ENCODE measurements at regions not wholly inside any gene's neighbourhood (a gene's known extent, or its start where the extent isn't known, plus 50 kb on each side); places are given as distances from the start of the nearest gene placed in this dataset.

GRCh38 chr5:27377626-27378025 is 339.2 kb upstream of the CDH9 start:
- no peak overlapping the region for H3K4me3 ChIP-seq (ENCODE audit: control insufficient read depth, low read depth, low read length)
- TF ChIP-seq, protein P1, sequence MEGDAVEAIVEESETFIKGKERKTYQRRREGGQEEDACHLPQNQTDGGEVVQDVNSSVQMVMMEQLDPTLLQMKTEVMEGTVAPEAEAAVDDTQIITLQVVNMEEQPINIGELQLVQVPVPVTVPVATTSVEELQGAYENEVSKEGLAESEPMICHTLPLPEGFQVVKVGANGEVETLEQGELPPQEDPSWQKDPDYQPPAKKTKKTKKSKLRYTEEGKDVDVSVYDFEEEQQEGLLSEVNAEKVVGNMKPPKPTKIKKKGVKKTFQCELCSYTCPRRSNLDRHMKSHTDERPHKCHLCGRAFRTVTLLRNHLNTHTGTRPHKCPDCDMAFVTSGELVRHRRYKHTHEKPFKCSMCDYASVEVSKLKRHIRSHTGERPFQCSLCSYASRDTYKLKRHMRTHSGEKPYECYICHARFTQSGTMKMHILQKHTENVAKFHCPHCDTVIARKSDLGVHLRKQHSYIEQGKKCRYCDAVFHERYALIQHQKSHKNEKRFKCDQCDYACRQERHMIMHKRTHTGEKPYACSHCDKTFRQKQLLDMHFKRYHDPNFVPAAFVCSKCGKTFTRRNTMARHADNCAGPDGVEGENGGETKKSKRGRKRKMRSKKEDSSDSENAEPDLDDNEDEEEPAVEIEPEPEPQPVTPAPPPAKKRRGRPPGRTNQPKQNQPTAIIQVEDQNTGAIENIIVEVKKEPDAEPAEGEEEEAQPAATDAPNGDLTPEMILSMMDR (IDR thresholded peaks at IDR 0.05; ENCODE audit: control insufficient read depth, insufficient read depth, low read depth, low read length, missing control alignments) = no peak
- DNase-seq (ENCODE audit: low read depth) = no peak

DNA sequence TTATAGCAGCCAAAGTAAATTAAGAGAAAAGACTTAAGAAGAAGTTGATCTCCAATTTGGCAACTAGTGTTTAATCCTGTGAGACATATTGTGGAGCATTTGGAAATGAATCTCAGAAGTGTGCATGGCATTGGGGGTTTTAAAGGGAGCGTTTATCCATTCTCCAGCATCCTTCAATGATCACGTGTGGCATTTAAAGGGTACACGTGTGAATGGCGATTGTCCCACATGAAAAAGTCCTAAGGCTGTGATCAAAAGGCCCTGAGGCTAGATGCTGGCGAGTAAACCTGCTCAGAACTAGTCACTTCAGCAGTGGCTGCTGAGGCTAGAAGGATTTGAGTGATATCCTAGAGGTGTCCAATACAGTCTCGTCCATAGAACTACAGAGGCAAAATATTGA is 315.6 kb upstream of the CDH9 start:
- no peak for DNase-seq (ENCODE audit: low read depth)
- TF ChIP-seq, protein P1 (IDR thresholded peaks at IDR 0.05; ENCODE audit: control insufficient read depth, insufficient read depth, low read depth, low read length, missing control alignments) = no peak

GRCh38 chr5:27353540-27353939 is 315.2 kb upstream of the CDH9 start:
- TF ChIP-seq, protein P1 (IDR thresholded peaks at IDR 0.05; ENCODE audit: control insufficient read depth, insufficient read depth, low read depth, low read length, missing control alignments) = no peak
- DNase-seq (ENCODE audit: low read depth) = no peak
- H3K4me3 ChIP-seq (ENCODE audit: control insufficient read depth, low read depth, low read length) = no peak overlapping the region

More for the DNA sequence above, 315.6 kb upstream of the CDH9 start:
- no peak overlapping the region for H3K4me3 ChIP-seq (ENCODE audit: control insufficient read depth, low read depth, low read length)

GRCh38 chr5:27341342-27341741 is 303.0 kb upstream of the CDH9 start:
- H3K4me3 ChIP-seq (ENCODE audit: control insufficient read depth, low read depth, low read length) = no peak overlapping the region
- no peak for DNase-seq (ENCODE audit: low read depth)
- TF ChIP-seq, protein P1 (IDR thresholded peaks at IDR 0.05; ENCODE audit: control insufficient read depth, insufficient read depth, low read depth, low read length, missing control alignments) = no peak

- TF ChIP-seq, protein P1 (IDR thresholded peaks at IDR 0.05; ENCODE audit: control insufficient read depth, insufficient read depth, low read depth, low read length, missing control alignments) = no peak
- H3K4me3 ChIP-seq (ENCODE audit: control insufficient read depth, low read depth, low read length) = no peak overlapping the region
- DNase-seq (ENCODE audit: low read depth) = no peak
These were observed 298.4 kb upstream of the CDH9 start for GRCh38 chr5:27336817-27337216.

DNA sequence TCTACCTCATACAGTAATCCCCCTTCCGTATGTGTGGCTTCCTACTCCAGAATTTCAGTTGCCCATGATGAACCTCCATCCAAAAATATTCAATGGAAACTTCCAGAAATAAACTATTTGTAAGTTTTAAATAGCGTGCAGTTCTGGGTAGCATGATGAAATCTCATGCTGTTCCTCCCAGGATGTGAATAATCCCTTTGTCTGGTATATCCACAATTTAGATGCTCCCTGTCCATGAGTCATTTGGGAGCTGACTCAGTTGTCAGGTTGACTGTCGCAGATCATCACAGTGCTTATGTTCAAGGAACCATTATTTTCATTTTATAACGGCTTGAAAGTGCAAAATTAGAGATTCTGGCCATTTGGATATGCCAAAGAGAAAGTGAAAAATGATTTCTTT is 290.1 kb upstream of the CDH9 start:
- no peak overlapping the region for H3K4me3 ChIP-seq (ENCODE audit: control insufficient read depth, low read depth, low read length)
- TF ChIP-seq, protein P1 (IDR thresholded peaks at IDR 0.05; ENCODE audit: control insufficient read depth, insufficient read depth, low read depth, low read length, missing control alignments) = no peak
- peak; percentile 74 for DNase-seq (ENCODE audit: low read depth)

- TF ChIP-seq, protein P1 (IDR thresholded peaks at IDR 0.05; ENCODE audit: control insufficient read depth, insufficient read depth, low read depth, low read length, missing control alignments) = no peak
- no peak for DNase-seq (ENCODE audit: low read depth)
- no peak overlapping the region for H3K4me3 ChIP-seq (ENCODE audit: control insufficient read depth, low read depth, low read length)
These were observed 287.1 kb upstream of the CDH9 start for GRCh38 chr5:27325513-27325912.

All from AG09309 (cell line).